Transverse colon (tissue), 4 donors: ENCODE measurements at regions not wholly inside any gene's neighbourhood (a gene's known extent, or its start where the extent isn't known, plus 50 kb on each side); places are given as distances from the start of the nearest gene placed in this dataset.

Experiments used
- DNase-seq: peaks from one replicate; pipeline ENCODE4 v3.0.0-alpha.2; 2019
- H3K27ac ChIP-seq, 4 donors: fragments of 200-600 bp; sonication (generic); 2 replicates each; pipeline ENCODE4 v1.5.1; 2016 to 2018; ENCODE audit warnings: inconsistent platforms in 4 of 4
- H3K27me3 ChIP-seq: fragments of 200-600 bp; sonication (generic); 2 replicates; pipeline ENCODE4 v1.5.1; 2017; ENCODE audit warnings: inconsistent platforms
- H3K36me3 ChIP-seq, 4 donors: fragments of 200-600 bp; sonication (generic); 2 replicates each; pipeline ENCODE4 v1.5.1; 2017 to 2019; ENCODE audit warnings: inconsistent platforms in 4 of 4
- H3K4me1 ChIP-seq, 4 donors: fragments of 200-600 bp; sonication (generic); 2 replicates each; pipeline ENCODE4 v1.5.1; 2017 to 2020; ENCODE audit warnings: inconsistent platforms in 4 of 4
- H3K4me3 ChIP-seq, 4 donors: fragments of 200-600 bp; sonication (generic); 1 replicate in 1 of 4; 2 replicates in 3 of 4; pipeline versions ENCODE4 v1.5.1 to v1.6.1; 2017 to 2019; ENCODE audit warnings: inconsistent platforms in 4 of 4
- H3K9me3 ChIP-seq, 2 donors: fragments of 200-600 bp; sonication (generic); 2 replicates each; pipeline ENCODE4 v1.5.1; 2017 to 2019; ENCODE audit warnings: inconsistent platforms in 2 of 2
- EP300 ChIP-seq: sonication (generic); formaldehyde crosslinking; IDR thresholded peaks from one replicate; pipeline ENCODE4 v1.6.1; 2017; ENCODE audit warnings: antibody characterized with exemption, low read depth
- POLR2A ChIP-seq: fragments of 450-650 bp; IDR thresholded peaks from one replicate; pipeline ENCODE4 v1.6.1; 2016; ENCODE audit warnings: antibody characterized with exemption, mild to moderate bottlenecking, moderate library complexity
- POLR2AphosphoS5 ChIP-seq, 3 donors: sonication (generic); formaldehyde crosslinking; IDR thresholded peaks; one replicate each; pipeline ENCODE4 v1.6.1; 2016; ENCODE audit warnings: antibody characterized with exemption in 3 of 3
- WGBS, 2 donors: methylation state at CpG; one replicate each; pipeline ENCODE4 v1.1.5; 2018; ENCODE audit warnings: low coverage in 1 of 2; 5-methylcytosine and 5-hydroxymethylcytosine counted together
- in situ Hi-C, 4 donors: fragments of 200-750 bp; cut with MboI; loops; one replicate each; pipeline versions ENCODE4 v1.15.0 to v1.15.1; 2017; ENCODE audit warnings: low sequenced_read_pairs in 3 of 4, low pct_ligation_motif_present in 1 of 4, low pct_unique_long_range_greater_than_20kb in 1 of 4
- intact Hi-C: fragments of 100-400 bp; cut with DNase I; formaldehyde crosslinking; loops from one replicate; pipeline ENCODE4 v1.15.1; 2023; ENCODE audit warnings: low total_unique reads
- TF ChIP-seq, protein P1 (sequence below), 5 experiments: fragments of 200-600 bp in 3 of 5; fragments of 450-650 bp in 2 of 5; sonication (generic) in 3 of 5; IDR thresholded peaks; 1 replicate in 2 of 5; 2 replicates in 3 of 5; pipeline ENCODE4 v1.5.1; 2016 to 2017; ENCODE audit warnings: antibody characterized with exemption in 5 of 5, inconsistent platforms in 3 of 5, mild to moderate bottlenecking in 2 of 5, moderate library complexity in 1 of 5

DNA sequence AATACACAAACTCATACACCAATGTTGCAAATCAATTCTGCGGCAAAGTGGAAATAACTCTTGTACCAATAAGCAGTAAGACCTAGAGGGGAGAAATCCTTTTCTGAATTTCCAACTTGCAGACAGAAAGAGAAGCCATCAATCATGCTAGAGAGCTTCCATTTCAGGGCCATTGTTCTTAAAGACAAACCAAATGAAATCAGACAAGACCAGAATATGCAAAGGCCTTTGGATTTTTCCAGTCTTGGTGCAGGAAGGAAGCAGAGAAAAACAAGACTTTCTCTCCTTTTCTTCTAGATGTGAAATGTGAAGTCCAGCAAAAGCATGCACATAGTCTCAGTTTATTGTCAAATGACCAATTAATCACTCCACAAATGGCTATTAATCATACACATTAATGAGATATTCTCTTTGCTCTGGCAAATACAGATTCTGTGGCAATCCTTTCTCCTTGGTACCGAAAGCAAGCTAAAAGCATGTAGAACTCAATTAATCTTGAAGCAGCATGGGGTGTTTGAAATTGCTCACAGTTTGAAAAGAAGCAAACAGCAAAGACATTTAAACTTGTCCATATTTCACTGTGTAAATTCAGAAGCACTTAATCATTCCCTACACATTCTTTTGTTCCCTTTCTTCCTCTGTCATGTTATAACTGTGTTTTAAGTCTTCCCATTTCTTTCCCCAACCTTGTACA lies 466.1 kb downstream of the GPAT3 start:
- Histone ChIP-seq H3K36me3 (no peaks in the 10 kb centered on the region), H3K9me3 (no peaks in the 10 kb centered on the region), H3K4me1 (no peaks in the 10 kb centered on the region), H3K4me3 (no peak overlapping the region), H3K27me3 (no peaks in the 10 kb centered on the region), H3K27ac (no peak overlapping the region)
- WGBS, 2 donors, result 77 to 100% methylated on average over 2 of the region's 2 CpGs
- in situ Hi-C loops (no loop called here), intact Hi-C loops (no loop called here)
- TF ChIP-seq POLR2A, result no peak
- TF ChIP-seq, protein P1, sequence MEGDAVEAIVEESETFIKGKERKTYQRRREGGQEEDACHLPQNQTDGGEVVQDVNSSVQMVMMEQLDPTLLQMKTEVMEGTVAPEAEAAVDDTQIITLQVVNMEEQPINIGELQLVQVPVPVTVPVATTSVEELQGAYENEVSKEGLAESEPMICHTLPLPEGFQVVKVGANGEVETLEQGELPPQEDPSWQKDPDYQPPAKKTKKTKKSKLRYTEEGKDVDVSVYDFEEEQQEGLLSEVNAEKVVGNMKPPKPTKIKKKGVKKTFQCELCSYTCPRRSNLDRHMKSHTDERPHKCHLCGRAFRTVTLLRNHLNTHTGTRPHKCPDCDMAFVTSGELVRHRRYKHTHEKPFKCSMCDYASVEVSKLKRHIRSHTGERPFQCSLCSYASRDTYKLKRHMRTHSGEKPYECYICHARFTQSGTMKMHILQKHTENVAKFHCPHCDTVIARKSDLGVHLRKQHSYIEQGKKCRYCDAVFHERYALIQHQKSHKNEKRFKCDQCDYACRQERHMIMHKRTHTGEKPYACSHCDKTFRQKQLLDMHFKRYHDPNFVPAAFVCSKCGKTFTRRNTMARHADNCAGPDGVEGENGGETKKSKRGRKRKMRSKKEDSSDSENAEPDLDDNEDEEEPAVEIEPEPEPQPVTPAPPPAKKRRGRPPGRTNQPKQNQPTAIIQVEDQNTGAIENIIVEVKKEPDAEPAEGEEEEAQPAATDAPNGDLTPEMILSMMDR (IDR thresholded peaks at IDR 0.05), result no peak
- TF ChIP-seq POLR2AphosphoS5 (IDR thresholded peaks at IDR 0.05), result no peak
- TF ChIP-seq EP300, result no peak
- no peak for DNase-seq

DNA sequence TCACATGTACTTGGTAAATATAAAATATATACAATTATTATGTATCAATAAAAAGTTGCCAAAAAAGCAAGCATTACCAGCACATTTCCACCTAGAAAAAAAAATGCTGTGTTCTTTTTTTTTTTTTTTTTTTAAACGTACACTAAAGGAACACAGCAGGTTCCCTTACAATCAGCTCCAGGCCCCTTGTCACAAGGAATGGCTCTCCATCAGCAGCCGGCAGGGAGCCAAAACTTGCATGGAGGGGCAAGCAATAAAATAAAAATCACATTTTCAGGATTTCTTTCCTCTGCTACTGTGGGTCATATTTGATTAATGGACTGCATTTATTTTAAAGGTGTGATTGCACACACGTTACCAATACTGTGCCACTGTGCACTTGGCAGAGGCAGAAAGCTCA lies 460.3 kb downstream of the GPAT3 start:
- Histone ChIP-seq H3K4me3 (no peak overlapping the region), H3K36me3 (no peaks in the 10 kb centered on the region), H3K27ac (no peak overlapping the region), H3K9me3 (no peaks in the 10 kb centered on the region), H3K27me3 (no peaks in the 10 kb centered on the region), H3K4me1 (no peaks in the 10 kb centered on the region)
- no peak for TF ChIP-seq POLR2AphosphoS5 (IDR thresholded peaks at IDR 0.05)
- TF ChIP-seq, protein P1 (IDR thresholded peaks at IDR 0.05), result no peak
- no peak for TF ChIP-seq POLR2A
- TF ChIP-seq EP300, result no peak
- intact Hi-C loops (no loop called here), in situ Hi-C loops (no loop called here)
- DNase-seq, result no peak
- 48 to 51% methylated on average over 2 to 3 of the region's 3 CpGs for WGBS, 2 donors

DNA sequence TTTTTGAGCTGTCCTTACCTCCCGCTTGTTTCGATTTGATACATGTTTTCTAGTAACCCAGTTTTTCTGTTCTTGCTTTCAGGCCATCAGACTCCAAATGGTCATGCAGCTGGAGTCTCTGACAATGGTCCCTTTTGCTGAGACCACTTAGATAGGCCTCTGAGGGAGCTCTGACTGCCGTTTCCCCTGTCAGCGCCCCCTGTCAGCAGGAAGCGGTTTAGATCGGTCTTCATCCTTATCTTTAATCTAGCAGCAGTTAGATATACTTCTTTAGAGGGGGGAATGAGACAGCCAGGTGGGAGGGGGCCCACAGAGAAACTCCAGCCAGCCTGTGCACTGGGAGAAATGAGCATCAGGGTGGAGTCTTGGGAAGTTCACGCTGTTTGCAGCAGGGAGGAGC lies 457.9 kb downstream of the GPAT3 start:
- Histone ChIP-seq H3K27me3 (no peaks in the 10 kb centered on the region), H3K4me1 (no peaks in the 10 kb centered on the region), H3K27ac (no peak overlapping the region), H3K9me3 (no peaks in the 10 kb centered on the region), H3K4me3 (no peak overlapping the region), H3K36me3 (no peaks in the 10 kb centered on the region)
- in situ Hi-C loops, result no loop called here
- no peak for TF ChIP-seq EP300
- TF ChIP-seq POLR2AphosphoS5 (IDR thresholded peaks at IDR 0.05), result no peak
- TF ChIP-seq POLR2A, result no peak
- TF ChIP-seq, protein P1 (IDR thresholded peaks at IDR 0.05), result no peak
- 63 to 64% methylated on average over 4 to 7 of the region's 7 CpGs for WGBS, 2 donors
- DNase-seq, result no peak
- intact Hi-C loops, result no loop called here

DNA sequence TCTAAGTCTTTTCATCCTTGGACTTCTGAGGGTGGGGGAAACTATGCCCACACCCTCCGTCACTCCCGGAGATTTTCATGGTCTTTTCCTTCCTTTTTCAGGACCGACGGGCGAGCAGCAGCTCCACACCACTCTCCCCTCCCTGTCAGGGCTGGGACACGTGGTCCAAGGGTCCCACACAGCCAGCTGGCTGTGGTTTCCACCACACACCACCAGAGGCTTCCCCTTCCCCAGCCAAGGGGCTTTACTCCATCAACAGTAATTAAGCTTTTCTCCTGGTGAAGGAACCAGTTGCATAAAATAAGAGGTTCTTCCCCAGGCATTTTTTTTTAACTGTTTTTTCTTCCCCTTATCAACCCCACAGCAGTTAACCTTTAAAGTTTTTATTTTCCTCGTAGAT lies 453.9 kb downstream of the GPAT3 start:
- DNase-seq, result no peak
- no peaks in the 10 kb centered on the region for H3K36me3 ChIP-seq
- intact Hi-C loops, result no loop called here
- no peaks in the 10 kb centered on the region for H3K27me3 ChIP-seq
- WGBS, 2 donors, result 9 to 45% methylated on average over 1 to 7 of the region's 7 CpGs
- no peaks in the 10 kb centered on the region for H3K4me1 ChIP-seq
- TF ChIP-seq POLR2AphosphoS5 (IDR thresholded peaks at IDR 0.05) (no peak), EP300 (no peak), POLR2A (no peak)
- TF ChIP-seq, protein P1 (IDR thresholded peaks at IDR 0.05), result no peak
- no peak overlapping the region for H3K27ac ChIP-seq
- no peak overlapping the region for H3K4me3 ChIP-seq
- in situ Hi-C loops, result no loop called here
- H3K9me3 ChIP-seq, result no peaks in the 10 kb centered on the region
